SH-SY5Y (cell line): ENCODE measurements at regions not wholly inside any gene's neighbourhood (a gene's known extent, or its start where the extent isn't known, plus 50 kb on each side); places are given as distances from the start of the nearest gene placed in this dataset.

Experiments used
- GATA2 ChIP-seq: IDR thresholded peaks from 2 replicates; pipeline ENCODE4 v1.6.1; 2011; ENCODE audit warnings: mild to moderate bottlenecking, low read depth, low read length
- GATA3 ChIP-seq: IDR thresholded peaks from 2 replicates; pipeline ENCODE4 v1.6.1; 2011; ENCODE audit warnings: low read depth, mild to moderate bottlenecking, low read length, moderate library complexity

DNA sequence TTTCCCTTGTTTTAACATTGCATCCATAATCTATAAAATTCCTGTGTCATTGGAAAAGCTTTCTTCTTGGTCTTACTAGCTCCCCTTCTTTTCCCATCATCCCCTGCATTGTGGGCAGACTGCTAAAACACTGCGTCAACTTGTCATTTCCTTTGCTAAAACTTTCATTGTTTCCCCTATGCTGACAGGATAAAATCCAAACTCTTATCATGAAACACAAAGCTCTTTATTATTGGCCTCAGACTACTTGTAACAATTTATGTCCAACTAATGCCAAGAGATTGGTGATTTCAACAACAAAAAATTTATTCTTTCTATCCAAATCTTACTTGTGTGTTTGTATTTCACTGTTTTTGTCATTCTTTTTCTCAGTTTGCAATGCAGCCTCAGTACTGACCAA is 339.1 kb downstream of the HGF start:
- TF ChIP-seq GATA3 (no peak), GATA2 (no peak)
